ENCODE measurements at regions not wholly inside any gene's neighbourhood (a gene's known extent, or its start where the extent isn't known, plus 50 kb on each side); places are given as distances from the start of the nearest gene placed in this dataset.
"Not testable (repeated sequence)": the region's sequence is repeated elsewhere in the genome, so short reads cannot be mapped to it uniquely, and the experiment has no call there.

DNA sequence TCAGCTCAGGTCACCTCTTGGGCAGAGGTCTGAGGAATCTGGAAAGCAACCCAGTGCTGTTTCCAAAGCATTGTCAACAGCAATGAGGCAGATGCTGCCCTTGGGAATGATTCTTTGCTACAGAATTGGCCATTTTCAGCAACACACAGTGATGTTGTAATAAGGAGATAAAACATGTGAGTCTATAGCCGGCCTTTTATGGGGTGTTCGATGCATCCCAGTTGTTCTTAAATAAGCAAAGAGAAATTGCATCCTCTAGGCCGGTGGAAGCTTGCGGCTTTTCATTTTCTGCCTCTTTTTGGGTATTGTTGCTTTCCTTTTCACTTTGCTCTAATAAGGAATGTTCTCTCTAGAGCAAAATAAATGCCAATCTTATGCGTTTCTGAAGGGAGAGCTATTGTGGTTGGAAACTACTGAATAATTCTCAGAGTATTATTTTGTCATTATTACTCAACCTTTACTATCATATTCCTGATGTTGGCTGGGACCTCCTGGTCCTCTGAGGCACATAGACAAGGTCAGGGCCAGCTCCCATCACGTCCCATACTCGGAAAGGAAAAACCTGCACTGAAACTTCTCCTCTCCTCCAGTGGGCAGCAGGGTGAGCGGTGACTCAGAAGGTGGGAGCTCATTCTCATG is 214.2 kb downstream of the CDH26 start:
- no peak for DNase-seq

GRCh38 chr20:60177080-60177479 is 218.9 kb downstream of the CDH26 start:
- no peak for DNase-seq

DNA sequence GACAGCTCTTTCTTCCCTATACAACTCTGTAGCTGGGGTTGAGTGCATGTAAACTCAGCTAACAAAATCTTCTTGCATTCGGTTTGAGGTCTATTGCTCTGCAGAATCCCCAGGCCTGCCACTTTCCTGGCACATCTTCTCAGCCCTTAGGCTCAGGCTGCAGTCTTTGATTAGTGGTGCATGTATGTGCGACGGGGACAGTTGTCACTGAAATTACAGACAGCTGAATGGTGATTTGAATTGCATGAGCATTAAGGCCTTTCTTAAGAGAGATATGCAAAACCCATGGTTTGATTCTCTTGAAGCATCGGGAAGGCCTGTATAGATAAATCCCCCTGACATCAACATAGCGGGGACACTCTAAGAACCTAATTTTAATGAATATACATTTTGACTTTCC is 222.8 kb downstream of the CDH26 start:
- DNase-seq = no peak

- DNase-seq = no peak
These were observed 228.2 kb downstream of the CDH26 start for GRCh38 chr20:60186412-60186811.

DNA sequence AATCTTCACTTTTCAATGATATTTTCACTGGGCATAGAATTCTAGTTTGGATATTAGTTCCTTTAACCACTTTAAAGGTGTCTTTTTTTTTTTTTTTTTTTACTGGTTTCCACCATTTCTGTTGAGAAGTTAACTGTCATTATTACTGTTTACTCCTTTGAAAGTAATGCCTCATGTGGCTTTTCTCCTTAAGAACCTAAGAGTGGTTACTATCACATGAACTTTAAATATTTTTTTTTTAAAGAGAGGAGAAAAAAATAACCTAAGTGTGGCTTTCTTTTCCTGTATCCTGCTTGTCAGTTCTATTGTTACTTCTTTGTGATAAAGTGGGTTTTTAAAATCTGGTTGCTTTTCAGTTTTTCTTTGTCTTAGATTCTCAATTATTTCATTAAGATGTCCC is 229.5 kb downstream of the CDH26 start:
- no peak for DNase-seq

DNA sequence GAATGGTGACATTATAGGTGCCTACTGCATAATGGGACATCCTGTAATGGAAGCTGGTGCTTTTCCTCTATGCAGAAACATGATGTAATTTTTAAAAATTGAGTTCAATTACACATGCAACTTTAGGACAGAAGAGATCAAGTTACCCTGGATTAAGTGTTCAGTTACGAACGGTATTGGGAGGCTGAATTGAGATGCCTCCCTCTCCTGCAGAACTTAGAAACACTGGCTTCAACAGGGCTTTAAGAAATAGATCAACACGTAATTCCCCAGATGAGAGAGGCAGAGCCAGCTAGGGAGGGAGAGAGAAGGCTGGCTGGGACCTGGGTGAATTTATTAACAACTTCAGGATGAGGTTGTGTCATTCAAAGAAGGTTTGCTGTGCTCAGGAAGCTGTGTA is 232.8 kb downstream of the CDH26 start:
- no peak for DNase-seq

DNA sequence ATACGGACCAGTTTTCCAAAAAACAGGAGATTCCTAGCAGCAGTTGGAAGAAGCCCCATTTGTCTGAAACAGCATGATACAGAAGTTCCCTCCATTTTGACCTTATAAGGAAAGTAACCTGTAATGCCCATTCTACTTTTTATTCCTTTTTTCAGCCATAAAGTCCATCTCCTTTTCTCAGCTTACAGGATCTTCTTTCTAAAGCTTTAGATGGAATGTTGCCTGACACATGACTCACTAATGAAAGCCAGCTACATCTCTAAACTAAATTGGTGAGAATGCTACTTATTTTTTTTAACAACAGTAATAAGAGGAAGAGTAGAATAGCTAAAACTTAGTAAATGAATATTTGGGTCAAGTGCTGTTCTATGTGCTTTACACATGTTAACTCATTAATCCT is 234.1 kb downstream of the CDH26 start:
- no peak for DNase-seq

- not testable (repeated sequence) for DNase-seq
These were observed 240.9 kb downstream of the CDH26 start for GRCh38 chr20:60199132-60199531.

- DNase-seq = no peak
These were observed 241.6 kb downstream of the CDH26 start for GRCh38 chr20:60199866-60200265.

- no peak for DNase-seq
These were observed 242.2 kb downstream of the CDH26 start for GRCh38 chr20:60200305-60200918.

- DNase-seq = no peak
These were observed 243.1 kb downstream of the CDH26 start for GRCh38 chr20:60201198-60201835.

GRCh38 chr20:60202046-60202445 is 243.8 kb downstream of the CDH26 start:
- DNase-seq = no peak

- no peak for DNase-seq
These were observed 245.2 kb downstream of the CDH26 start for GRCh38 chr20:60203451-60203850.

DNA sequence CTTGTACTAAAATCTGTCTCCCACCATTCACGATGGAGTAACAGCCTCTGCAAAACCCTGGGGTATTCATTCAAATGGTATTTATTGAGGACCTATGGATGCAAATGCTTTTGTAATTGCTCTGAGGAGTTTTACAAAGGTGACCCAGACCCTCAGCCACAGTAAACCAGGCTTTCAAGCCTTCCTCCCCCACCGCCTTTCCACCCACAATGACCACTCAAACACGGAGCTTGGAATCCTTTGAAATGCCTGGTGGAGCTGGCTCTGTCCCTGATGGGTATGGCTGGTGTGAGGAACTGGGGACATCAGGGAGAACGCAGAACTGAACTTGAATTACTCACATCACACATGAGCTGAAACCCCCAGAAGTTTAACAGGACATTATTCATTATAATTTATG is 246.4 kb downstream of the CDH26 start:
- DNase-seq = no peak

GRCh38 chr20:60206259-60206658 is 248.0 kb downstream of the CDH26 start:
- no peak for DNase-seq

DNA sequence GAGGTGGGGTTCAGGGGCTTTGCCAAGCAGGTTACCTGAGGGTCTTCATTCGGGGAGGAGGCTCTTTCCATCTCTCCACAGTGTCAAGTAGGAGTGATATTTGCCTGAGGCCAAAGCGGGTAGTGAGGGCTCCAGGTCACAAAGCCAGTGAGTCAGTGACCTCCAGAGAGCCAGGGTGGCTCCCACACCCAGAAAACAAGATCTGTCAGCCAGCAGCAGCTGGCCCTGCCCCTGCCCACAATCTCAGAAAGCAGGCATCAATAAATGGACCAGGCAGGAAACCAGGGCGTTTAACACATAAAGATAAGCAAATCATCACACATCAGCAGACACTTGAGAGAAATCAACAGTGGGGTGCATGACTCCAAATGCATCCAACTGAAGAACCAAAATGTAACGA is 250.8 kb downstream of the CDH26 start:
- DNase-seq = no peak

GRCh38 chr20:60210779-60211617 is 252.8 kb downstream of the CDH26 start:
- peak; percentile 81 for DNase-seq

- no peak for DNase-seq
These were observed 253.6 kb downstream of the CDH26 start for GRCh38 chr20:60211618-60212463.

GRCh38 chr20:60212695-60213094 is 254.5 kb downstream of the CDH26 start:
- no peak for DNase-seq

GRCh38 chr20:60213126-60213893 is 255.1 kb downstream of the CDH26 start:
- no peak for DNase-seq

GRCh38 chr20:60214901-60215815 is 256.9 kb downstream of the CDH26 start:
- DNase-seq = no peak

Data from right hindlimb (tissue), 1 donor.